HG02973 (cell line): ENCODE measurements at regions not wholly inside any gene's neighbourhood (a gene's known extent, or its start where the extent isn't known, plus 50 kb on each side); places are given as distances from the start of the nearest gene placed in this dataset.
"Not testable (repeated sequence)": the region's sequence is repeated elsewhere in the genome, so short reads cannot be mapped to it uniquely, and the experiment has no call there.

ENCODE experiments used
- ATAC-seq: cut with Tn5 transposase; IDR thresholded peaks from one replicate; pipeline ENCODE4 v1.9.1; 2021; ENCODE audit warnings: moderate library complexity; ENCODE audit not compliant: unreplicated experiment

DNA sequence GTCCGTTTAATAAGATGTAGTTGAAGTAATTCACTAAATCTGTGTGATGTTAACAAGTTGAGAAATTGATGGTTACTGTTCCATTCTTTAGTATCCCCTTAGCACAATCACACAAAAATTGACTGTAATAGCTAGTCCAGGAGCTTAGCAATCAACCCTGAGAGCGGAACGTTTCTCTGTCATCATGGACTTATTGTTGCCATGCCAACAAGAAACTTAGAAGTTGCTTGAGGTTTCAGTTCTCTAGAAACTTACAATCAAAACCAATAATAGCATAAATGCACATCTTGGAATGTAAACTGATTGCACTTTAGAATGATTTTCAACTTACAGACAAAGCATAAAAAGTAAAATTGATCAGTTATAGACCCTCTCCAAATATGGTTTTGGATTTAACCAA, 125.4 kb upstream of the ANKH start:
- ATAC-seq = peak; percentile 75

DNA sequence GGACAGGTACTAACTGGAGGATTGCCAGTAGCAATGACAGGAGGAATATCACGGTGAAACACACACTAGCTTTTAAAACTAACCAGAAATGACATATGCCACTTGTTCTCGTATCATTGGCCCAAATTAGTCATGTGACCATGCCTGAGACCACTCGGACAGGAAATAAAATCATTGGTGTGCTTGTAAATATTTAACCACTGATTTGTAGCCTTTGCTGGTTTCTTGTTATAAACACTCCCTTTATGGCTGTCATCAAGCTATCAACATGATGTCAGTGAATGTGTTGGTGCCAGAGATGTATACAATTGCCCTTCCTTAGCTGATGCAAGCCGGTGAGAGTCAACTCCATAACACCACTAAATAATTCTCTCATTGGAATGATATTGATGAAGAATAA, 123.7 kb upstream of the ANKH start:
- ATAC-seq = no peak

DNA sequence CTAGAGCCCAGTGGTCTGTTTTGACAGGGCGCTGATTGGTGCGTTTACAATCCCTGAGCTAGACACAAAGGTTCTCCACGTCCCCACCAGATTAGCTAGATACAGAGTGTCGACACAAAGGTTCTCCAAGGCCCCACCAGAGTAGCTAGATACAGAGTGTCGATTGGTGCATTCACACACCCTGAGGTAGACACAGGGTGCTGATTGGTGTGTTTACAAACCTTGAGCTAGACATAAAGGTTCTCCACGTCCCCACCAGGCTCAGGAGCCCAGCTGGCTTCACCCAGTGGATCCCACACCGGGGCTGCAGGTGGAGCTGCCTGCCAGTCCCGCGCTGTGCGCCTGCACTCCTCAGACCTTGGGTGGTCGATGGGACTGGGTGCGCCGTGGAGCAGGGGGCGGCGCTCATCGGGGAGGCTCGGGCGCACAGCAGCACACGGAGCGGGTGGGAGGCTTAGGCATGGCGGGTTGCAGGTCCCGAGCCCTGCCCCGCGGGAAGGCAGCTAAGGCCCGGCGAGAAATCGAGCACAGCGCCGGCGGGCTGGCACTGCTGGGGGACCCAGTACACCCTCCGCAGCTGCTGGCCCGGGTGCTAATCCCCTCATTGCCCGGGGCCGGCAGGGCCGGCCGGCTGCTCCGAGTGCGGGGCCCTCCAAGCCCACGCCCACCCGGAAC, 122.0 kb upstream of the ANKH start:
- ATAC-seq = not testable (repeated sequence)

DNA sequence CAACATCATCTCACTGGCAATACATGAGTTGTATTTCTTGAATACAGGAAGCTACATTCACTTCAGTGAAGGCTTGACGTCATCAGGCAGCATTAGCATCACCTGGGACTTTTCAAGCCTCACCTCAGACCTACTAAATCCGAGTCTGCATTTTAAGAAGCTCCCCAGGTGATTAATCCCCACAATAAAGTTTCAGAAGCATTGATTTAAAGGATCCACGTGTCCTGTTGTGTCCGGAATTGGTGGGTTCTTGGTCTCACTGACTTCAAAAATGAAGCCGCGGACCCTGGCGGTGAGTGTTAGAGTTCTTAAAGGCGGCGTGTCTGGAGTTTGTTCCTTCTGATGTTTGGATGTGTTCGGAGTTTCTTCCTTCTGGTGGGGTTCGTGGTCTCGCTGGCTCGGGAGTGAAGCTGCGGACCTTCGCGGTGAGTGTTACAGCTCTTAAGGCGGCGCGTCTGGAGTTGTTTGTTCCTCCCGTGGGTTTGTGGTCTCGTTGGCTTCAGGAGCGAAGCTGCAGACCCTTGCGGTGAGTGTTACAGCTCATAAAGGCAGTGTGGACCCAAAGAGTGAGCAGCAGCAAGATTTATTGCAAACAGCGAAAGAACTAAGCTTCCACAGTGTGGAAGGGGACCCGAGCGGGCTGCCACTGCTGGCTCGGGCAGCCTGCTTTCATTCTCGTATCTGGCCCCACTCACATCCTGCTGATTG, 121.3 kb upstream of the ANKH start:
- ATAC-seq = peak; percentile 81

DNA sequence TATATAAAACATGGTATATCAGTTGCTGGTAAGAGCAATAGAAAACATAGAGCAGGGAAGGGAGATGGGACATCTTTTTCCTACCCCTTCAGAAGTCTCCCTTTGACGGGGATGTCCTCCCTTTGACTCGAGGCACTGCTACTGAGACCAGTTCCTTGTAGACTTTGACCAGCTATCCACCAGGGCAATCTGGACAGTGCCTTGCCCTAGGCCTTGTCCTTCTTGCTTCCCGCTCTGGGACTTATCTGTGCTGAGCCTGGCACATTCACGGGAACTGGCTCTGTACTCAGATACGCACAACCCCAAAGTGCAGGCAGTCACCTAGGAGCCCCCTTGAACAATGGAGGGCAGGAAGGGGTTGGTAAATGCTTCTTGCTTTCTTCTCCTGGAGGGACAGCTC, 116.6 kb upstream of the ANKH start:
- no peak for ATAC-seq

DNA sequence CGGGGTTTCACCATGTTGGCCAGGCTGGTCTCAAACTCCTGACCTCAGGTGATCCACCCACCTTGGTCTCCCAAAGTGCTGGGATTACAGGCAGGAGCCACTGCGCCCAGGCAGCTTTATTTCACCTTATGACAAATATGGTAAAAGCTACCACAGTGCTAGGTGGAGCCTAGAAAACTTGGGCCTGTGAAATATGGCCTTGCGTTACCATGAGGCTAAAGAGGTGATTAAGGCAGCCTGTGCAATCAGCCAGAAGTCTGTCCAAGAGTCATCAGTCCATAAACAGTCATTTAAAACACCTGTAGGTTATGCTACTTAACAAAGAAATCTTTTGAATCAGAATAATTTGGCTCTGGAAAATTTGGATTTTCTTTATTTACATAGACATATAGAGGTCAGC, 114.8 kb upstream of the ANKH start:
- no peak for ATAC-seq

DNA sequence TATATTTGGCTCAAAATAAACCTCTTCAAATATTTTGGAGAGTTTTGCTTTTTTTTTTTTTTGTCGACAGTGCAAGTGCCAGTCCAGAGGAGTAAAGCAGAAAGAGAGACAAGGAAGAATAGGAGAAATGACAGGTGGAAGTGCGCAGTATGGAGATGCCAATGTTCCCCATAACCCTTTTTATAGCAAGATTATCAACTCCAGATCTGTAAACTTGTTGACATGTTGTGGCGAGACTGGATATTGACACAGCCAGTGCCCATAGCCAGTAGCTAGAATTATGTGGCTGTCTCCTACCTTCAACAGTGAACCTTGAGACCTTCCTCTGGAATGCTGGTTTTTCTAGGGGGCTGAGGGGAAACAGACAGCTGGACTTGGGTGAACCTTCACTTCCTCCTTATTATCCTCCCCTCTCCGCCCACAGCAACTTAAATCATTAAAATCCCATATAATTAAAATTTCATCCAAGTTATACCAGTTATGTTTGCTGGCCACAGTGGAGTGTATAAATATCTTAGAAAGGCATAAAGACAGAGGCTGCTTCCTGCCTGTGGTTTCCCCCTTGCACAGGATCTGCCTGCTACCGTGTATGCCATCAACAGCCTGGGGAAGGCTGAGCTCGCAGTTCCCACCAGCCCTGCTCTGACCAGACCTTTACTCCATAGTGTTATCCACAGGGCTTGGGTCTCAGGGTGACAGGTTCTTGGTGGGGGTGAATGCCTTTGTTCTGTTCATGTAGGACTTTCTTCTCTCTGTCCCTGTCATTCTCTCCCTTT, 112.3 kb upstream of the ANKH start:
- no peak for ATAC-seq

DNA sequence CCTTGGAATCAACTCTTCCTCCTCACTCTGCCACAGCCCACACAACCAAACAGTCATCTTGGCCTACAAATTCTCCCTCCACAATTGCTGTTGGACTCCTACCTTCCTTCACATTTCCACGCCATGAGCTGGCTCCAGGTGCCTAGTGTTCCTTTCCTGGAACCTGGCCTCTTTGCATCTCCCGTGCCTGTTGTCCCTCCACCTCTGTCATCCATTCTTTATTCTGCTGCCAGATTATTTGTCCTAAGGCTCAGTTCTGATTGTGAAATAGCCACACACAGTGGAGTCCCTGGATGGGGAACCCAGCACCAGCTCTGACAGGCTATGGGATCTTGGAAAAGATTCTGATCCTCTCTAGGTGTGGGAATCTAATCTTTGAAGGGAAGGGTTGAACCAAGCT, 109.1 kb upstream of the ANKH start:
- ATAC-seq = no peak

DNA sequence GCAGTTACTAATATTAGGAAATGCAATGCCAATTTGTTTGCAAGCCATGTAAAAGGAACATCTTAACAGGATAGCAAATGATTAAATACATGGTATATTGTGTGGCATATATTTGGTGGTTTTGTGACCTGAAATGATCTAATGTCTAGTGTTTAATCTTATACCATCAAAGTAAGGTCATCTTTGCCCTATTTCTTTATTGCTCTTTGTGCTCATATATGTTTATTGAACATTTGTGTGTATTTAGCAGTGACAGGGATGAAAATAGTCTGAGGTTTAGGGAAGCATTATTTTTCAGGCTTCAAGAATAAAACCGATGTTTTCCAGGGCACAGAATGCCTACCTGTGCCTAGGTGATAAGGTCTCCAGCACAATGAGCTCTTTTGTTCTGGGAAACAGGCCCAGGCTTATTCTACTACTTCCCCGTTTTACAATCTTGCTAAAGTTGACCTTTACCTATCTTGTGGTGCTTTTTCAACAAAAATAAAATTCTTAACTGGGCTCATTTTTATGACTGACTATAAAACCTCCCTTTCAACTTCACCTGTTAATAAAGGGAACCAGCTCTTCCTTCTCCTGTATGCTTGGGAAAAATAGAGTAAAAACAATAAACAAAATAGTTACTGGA, 105.6 kb upstream of the ANKH start:
- no peak for ATAC-seq

DNA sequence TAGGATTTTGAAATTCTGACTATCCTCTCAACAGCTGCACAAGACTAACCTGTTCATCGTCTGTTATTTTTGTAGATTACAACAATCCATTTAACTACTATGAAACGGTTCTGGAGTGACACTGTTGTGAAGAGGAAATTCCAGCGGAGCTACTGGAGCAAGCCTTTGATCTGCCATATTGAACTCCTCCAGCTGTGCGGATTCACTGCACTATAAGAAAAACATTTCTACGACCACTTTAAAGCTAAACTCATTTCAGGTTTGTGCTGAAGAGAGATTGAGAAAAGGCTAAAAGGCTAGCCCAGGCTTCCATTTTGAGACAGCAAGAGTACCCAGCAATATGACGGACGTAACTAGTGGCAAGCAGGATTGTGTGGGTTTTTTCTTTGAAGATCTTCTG, 104.9 kb upstream of the ANKH start:
- ATAC-seq = no peak

DNA sequence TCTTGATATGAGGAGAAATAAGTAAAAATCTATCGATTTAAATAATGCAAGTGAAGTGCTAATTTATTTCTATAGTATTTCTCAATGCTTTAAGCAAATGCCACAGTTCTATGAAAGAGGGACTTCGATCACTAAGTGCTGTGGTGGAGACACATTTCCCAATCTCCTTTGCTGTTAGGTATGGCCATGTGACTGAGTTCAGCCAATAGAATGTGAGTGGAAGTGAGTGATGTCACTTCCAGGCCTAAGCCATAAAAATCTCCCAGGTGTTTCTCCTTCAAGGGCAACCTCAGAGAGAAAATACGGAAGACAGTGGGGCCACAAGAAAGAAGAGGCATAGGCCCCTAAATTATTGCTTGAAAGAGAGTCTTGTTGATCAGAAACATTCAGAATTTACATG, 100.3 kb upstream of the ANKH start:
- no peak for ATAC-seq

DNA sequence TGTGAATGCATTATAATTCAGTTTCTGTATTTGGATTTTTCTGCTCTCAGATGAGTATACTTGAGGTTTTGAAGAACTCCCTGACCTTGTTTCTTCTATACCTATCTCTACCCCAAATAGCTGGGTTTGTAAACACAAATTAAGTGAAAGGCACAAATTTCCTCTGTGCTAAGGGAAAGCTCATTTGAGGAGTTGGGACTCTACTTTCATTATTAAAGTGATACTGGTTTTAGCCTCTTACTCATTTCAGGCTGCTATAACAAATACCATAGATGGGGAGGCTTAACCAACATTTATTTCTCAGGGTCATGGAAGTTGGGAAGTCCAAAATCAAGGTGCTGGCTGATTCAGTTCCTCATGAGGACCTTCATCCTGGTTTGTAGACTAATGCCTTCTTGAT, 97.2 kb upstream of the ANKH start:
- ATAC-seq = no peak

DNA sequence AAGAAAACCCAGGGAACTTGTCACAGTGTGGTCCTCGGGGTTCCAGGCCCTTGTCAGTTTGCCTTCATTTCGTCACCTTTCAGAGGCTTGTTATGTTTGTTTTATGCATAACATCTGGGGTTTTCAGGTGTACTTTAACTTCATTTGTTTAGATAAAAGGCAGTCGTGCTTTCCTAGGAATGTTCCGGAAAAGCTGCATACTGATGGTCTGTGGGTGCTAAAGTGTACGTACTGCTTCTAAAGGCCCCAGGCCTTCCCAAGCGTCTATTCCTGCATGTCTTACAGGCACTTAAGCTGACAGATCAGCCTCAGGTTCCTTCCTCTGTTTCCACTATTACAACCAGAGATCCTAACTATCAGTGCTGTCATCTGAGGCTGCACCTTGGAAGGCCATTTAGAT, 95.6 kb upstream of the ANKH start:
- no peak for ATAC-seq

DNA sequence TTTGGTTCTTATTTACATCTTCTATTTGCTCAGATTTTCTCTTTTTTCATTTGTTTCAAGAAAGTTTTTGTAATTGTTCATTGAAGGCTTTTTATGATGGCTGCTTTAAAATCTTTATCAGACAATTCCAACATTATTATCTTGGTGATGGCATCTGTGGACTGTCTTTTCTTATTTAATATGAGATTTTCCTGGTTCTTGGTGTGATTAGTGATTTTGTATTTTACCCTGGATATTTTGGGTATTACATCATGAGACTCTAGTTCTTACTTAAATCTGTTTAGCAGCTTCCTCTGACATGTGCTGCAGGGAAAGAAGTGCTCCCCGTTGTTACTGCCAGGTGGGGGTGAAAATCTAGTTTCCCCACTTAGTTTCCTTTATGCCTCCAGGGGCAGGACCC, 94.2 kb upstream of the ANKH start:
- no peak for ATAC-seq

DNA sequence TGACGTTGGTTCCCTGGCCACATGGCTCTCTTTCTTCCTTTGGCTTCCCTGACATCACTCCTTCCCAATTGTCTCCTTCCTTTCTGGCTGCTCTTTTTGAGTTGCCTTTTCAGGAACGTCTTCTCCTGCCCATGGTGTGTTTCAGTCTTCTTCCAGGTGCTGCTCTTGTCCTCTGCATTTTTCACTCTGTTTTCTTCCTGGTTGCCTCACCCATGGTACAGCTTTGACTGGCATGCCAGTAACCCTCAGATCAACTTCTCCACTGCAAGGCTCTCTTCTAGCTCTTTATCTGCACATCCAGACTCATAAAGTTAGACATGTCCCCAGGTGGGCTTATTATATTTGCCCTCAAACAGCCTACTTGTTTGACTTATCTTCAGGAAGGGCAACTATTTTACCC, 91.0 kb upstream of the ANKH start:
- ATAC-seq = no peak

DNA sequence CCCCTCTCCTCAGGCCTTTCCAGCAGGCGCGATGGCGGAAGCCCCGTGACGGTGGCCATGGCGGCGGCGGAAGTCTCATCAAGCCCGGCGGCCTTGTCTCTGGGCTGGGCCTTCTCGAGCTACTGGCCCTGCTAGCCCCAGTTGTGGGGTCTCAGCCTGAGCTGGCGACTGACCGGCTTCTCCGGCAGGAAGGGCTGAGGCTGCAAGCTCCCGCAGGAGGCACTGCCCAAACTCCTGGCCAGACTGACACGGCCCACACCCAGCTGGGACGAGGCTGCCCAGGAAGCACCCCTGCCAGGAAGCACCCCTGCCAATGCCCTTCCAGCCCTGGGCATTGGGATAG, 88.5 kb upstream of the ANKH start:
- no peak for ATAC-seq

DNA sequence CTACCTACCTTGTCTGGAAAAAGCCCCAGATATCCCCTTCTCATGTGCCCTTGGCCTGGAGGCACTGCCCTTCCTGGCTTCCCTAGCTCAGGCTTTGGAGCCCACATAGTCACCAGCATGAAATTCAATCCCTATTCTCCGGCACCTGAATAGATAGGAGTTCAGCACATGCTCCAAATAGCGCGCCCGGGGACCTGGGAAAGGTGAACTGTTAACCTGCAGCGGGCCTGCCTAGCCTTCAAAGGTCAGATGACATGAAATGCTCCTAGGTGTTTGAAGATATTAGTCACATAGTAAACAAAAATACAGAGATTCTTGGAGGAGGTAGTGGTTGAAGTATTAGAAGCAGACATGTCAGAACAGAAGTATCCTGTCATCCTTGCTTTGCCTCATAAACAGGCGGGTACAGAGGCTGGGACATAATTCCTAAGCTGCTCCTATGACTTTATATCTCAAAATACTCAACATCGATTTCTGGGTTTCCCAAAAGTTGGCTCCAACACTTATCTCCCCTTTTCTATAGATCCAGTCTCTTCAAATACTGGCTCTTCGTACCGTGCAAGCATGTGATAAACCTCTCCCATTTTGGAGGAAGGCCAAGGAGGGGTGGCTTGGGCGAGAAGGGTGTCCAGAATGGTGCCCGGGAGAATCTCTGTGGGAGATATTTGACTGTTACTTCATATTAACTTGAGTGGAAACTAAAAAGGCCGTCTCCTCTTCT, 88.0 kb upstream of the ANKH start:
- ATAC-seq = no peak

DNA sequence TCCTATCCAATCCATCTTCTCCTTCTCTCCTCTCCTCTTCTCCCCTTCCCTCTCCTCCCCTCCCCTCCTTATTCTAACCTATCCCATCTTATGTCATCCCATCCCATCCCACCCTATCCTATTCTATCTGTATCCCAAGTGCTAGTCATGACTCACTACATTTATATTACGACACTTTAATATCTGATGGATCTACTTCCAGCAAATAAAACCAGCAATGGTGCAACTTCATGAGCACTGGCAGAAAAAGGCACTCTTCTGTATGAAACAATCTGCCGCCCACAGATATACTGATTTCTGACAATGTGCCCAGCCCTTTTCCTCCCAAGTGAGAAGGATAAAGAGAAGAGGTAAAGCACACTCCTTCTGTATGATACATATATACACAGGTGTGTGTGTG, 86.6 kb upstream of the ANKH start:
- ATAC-seq = no peak

DNA sequence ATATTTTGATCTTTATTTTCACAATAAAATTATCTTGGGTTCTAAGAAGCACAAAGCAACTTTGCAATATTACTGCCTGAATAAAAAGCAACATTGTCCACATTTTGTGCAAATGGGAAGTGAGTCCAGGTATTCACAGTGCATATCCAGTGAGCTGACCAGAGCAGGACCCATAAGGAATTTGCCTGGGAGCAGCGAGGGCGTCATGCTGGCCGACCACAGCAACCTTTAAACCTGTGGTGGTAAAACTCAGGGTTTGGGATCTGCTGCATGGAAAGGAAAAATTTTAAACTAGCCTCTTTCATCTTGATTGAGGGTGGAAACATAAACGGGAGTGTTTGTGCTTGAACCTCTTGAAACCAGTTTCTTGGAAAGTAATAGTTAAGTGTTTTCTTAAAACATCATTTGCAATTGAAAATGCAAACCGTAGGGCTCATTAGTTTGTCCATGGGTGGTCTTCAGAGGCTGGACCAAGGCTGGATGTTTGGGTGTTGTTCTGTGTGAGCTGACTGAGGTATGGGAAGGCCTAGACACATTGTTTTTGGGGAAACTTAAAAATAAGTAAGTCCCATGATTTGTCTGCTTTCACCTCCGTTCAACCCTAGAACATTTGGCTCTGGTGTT, 85.0 kb upstream of the ANKH start:
- ATAC-seq = no peak

DNA sequence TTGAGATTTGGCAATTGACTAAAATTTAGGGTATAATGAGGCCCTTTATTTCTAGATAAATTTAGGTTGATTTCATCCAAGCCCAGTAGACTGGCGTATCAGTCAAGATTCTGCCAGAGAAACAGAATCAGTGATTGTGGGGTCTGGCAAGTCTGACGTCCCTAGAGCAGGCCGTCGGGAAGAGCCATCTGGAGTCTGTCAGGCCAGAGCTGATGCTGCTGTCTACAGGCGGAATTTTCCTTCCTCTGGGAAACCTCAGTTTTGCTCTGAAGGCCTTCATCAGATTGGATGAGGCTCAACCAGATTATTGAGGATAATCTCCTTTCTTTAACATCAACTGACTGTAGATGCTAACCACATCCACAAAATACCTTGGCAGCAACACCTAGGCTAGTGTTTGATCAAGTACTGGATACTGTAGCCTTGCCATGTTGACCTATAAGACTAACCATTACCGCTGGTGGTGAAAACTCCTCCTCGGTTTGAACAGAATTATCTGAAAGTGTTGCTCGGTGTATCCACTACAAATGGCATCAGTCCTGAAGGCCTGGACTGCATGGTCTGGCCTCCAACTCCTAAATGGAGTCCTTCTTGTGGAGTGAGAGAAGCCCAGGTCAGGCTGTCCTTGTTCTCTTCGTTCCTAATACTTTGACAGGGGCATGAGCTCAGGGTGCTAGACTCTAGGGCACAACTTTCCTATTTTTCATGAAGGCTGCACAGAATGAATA, 83.2 kb upstream of the ANKH start:
- no peak for ATAC-seq
